Breast epithelium (tissue), 3 donors: ENCODE measurements at regions not wholly inside any gene's neighbourhood (a gene's known extent, or its start where the extent isn't known, plus 50 kb on each side); places are given as distances from the start of the nearest gene placed in this dataset.

Source experiments
- CTCF ChIP-seq, 3 donors: fragments of 450-650 bp; IDR thresholded peaks; one replicate each; pipeline ENCODE4 v1.5.1; 2016 to 2017; ENCODE audit warnings: antibody characterized with exemption in 3 of 3, mild to moderate bottlenecking in 3 of 3, moderate library complexity in 3 of 3
- POLR2A ChIP-seq: fragments of 450-650 bp; IDR thresholded peaks from one replicate; pipeline ENCODE4 v1.6.1; 2016; ENCODE audit warnings: antibody characterized with exemption, mild to moderate bottlenecking, moderate library complexity
- POLR2AphosphoS5 ChIP-seq, 3 donors: sonication (generic); formaldehyde crosslinking; IDR thresholded peaks; one replicate each; pipeline ENCODE4 v1.6.1; 2017; ENCODE audit warnings: antibody characterized with exemption in 3 of 3

GRCh38 chr3:64341296-64341695 lies 116.0 kb upstream of the PRICKLE2 start:
- no peak for TF ChIP-seq POLR2A
- no peak for TF ChIP-seq CTCF (IDR thresholded peaks at IDR 0.05)
- no peak for TF ChIP-seq POLR2AphosphoS5 (IDR thresholded peaks at IDR 0.05)
